Skin epidermis (tissue), 12 donors: ENCODE measurements at regions not wholly inside any gene's neighbourhood (a gene's known extent, or its start where the extent isn't known, plus 50 kb on each side); places are given as distances from the start of the nearest gene placed in this dataset.
A peak's percentile ranks its signal among the peaks of the same experiment; 100 is the strongest.
"Not testable (repeated sequence)": the region's sequence is repeated elsewhere in the genome, so short reads cannot be mapped to it uniquely, and the experiment has no call there.

Experiments
- H3K27ac ChIP-seq, 21 experiments: fragments of 200-600 bp; sonication (generic) in 11 of 21; one replicate each; pipeline ENCODE4 v1.5.0; 2020; ENCODE audit warnings: mild to moderate bottlenecking in 3 of 21, inconsistent platforms in 2 of 21, moderate library complexity in 2 of 21
- H3K4me3 ChIP-seq, 7 experiments: fragments of 200-600 bp; sonication (generic) in 2 of 7; one replicate each; pipeline ENCODE4 v1.5.0; 2020; ENCODE audit warnings: inconsistent platforms in 2 of 7, mild to moderate bottlenecking in 2 of 7, moderate library complexity in 1 of 7

DNA sequence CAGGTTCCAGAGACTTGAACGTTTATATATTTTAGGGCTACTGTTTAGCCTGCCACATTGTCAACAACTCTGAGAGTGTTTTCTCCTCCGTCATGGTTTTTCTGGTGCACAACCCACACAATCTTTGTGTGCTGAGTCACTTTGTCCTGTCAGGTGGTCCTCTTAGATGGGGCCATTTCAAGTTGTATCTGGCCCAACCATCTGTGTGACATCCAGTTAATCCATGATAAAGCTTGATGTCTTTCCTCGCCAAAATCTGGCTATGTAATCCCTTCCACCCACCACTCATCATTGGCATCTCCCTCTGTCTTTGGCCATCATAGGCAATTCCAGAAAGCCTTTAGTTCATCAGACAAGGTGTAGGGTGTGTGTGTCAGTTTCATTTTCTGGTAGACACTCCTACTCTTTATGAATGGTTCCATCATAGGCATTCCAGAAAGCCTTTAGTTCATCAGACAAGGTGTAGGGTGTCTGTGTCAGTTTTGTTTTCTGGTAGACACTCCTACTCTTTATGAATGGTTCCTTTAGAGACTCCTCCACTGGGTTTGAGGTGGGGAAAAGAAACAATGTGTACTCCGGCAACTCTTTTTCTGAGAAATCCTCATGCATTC, 282.0 kb upstream of the ACTBL2 start:
- Histone ChIP-seq H3K27ac (no peak overlapping the region), H3K4me3 (no peak overlapping the region)

DNA sequence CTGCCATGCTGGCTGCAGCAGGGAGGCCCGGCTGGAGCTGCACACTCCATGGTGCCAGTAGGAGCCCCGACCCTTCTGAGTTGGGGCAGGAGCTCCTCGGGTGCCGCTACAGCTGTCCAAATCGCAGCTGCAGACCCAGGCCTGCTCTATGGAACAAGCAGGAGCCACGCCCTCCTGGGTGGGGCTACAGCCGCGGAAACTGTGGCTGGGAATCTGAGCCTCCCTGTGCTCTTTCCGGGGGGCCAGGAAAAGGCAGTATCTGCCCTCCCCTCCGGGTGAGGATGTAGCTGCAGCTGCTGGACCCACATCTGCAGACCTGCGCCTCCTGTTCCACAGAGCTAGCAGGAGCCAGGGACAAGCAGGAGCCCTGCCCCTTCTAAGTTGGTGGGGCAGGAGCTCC, 278.9 kb upstream of the ACTBL2 start:
- Histone ChIP-seq H3K27ac (no peak overlapping the region), H3K4me3 (no peak overlapping the region)

DNA sequence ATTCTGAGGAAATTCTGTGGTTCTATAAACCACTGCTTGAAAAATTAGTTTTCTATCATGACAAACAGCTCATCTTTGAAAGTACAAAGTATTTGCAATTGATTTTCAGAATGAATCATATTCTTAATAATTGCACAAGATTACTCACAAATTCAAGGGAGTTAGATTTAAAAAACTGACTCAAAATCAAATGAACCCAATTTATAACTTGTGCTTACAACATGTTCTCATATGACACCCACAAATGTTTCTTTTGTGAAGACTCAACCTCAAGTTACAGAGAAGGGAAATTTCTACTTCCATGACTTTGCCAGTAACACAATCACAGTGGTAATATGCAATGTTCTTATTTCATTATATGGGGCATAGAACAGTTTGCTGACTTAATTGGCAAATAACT, 272.0 kb upstream of the ACTBL2 start:
- Histone ChIP-seq H3K27ac (peak overlapping the region in 1 of 21 experiments; percentile 10), H3K4me3 (no peak overlapping the region)

DNA sequence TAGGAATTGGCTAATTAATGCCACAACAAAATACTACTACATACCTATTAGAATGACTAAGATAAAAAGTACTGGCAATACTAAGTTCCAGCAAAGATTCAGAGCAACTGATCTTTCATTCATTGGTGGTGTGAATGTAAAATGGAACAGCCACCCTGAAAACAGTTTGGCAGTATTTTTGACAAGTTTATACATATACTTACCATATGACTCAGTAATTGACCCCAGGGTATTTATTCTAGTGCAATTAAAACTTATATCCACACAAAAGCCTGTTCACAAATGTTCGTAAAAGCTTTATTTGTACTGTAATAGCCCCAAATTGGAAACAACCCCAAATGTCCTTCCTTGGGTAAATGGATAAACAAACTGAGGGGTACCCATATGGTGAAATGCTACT, 270.8 kb upstream of the ACTBL2 start:
- H3K27ac ChIP-seq: no peak overlapping the region
- no peak overlapping the region for H3K4me3 ChIP-seq

DNA sequence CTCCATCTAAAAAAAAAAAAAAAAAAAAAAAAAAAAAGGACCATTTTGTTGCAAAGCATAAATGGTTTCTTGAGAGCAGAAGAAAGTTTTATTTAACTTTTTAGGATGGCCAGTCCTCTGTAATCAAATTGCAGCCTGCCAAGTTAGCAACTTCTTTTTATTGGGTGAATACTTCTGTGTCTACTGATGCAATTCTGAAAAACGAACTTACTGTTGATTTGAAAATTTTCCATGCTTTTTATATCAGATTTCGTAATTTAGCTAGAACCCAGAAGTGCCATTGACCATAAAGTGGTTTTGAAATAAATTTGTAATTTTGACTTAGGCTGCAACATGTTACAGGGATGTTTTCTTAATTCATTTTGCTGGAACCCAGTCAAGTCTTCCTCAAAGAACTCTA, 269.1 kb upstream of the ACTBL2 start:
- Histone ChIP-seq H3K4me3 (no peak overlapping the region), H3K27ac (no peak overlapping the region)

GRCh38 chr5:57750891-57751290, 268.3 kb upstream of the ACTBL2 start:
- H3K4me3 ChIP-seq: no peak overlapping the region
- H3K27ac ChIP-seq: no peak overlapping the region

GRCh38 chr5:57750282-57750681, 267.7 kb upstream of the ACTBL2 start:
- no peak overlapping the region for H3K4me3 ChIP-seq
- peak overlapping the region in 1 of 21 experiments; percentile 47 for H3K27ac ChIP-seq

DNA sequence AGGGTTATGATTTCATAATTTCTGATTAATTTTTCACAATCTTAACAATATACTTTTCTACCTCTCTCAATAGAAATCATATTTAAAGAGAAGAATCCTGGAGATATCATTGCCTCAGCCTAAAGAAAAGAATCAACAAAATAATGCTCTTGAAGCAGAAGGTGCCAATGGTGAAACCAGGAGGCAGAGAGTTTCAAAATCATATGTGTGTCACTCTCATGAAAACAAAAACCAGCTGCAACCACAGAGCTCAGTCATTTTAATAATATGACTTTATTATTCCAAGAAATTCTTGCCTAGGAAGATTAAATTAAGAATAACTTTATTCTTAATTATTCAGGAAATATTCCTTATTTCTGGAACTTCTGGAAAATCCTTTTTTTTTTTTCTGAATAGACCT, 266.8 kb upstream of the ACTBL2 start:
- Histone ChIP-seq H3K4me3 (no peak overlapping the region), H3K27ac (peak overlapping the region in 1 of 21 experiments; percentile 30)

DNA sequence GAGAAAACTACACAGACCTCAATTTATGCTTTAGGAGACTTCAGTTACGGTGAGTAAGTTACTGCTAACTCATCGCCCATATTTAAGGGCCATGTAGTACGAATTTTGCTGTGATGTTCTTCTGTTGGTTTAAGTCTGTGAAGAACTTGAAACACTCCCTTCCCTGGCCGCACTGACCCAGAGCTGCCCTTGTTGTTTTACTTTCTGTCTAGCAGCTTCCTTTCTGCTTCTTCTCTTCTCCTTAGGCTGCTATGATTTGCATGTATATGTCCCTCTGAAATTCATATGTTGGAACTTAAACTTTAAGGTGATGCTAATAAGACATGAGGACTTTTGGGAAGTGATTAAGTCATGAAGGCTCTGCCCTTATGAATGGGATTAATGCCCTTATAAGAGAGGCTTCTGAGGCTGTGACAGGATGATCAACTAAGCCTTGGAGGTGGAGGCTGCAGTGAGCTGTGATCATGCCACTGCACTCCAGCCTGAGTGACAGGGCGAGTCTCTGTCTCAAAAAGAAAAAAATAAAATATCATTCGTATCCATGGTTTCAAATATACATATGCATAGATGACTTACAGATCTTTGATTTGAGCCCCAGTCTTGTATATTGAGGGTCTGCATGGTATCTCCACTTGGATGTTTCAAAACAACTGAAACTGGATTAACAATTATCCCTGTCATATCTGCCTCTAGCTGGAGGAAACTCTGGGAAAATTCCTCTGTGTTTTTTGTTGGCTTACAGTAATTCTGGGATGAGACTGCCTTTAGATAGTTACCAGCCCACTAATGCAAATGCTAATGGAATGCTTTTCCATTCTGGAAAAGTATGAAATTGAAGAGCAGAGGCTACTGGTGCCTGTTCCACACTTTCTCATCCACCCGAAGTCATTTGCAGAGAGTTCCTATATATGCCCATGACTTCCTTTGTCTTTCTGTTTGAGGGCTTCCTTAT, 263.4 kb upstream of the ACTBL2 start:
- Histone ChIP-seq H3K27ac (no peak overlapping the region), H3K4me3 (no peak overlapping the region)

GRCh38 chr5:57745029-57745428, 262.4 kb upstream of the ACTBL2 start:
- Histone ChIP-seq H3K4me3 (no peak overlapping the region), H3K27ac (no peak overlapping the region)

DNA sequence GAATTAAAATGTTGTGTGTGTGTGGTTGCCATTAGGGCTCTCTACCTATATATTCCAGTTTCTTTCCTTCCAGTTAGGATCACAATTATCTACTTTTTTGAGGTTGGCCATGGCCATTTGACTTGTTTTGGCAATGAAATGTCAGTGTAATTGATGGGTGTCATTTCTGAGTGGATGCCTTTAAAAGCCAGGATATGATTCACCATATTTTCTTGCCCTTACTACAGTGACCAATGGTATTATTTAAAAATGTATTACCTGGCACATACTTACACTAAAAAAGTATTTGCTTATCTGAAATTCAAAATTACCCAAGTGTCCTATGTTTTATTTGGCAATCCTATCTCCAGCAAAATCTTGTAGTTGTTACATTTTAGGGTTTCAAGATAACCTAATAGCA, 258.7 kb upstream of the ACTBL2 start:
- no peak overlapping the region for H3K27ac ChIP-seq
- H3K4me3 ChIP-seq: no peak overlapping the region

- Histone ChIP-seq H3K4me3 (no peak overlapping the region), H3K27ac (no peak overlapping the region)
These were observed 256.2 kb upstream of the ACTBL2 start for GRCh38 chr5:57738787-57739186.

- H3K27ac ChIP-seq: no peak overlapping the region
- H3K4me3 ChIP-seq: no peak overlapping the region
These were observed 255.7 kb upstream of the ACTBL2 start for GRCh38 chr5:57738301-57738700.

DNA sequence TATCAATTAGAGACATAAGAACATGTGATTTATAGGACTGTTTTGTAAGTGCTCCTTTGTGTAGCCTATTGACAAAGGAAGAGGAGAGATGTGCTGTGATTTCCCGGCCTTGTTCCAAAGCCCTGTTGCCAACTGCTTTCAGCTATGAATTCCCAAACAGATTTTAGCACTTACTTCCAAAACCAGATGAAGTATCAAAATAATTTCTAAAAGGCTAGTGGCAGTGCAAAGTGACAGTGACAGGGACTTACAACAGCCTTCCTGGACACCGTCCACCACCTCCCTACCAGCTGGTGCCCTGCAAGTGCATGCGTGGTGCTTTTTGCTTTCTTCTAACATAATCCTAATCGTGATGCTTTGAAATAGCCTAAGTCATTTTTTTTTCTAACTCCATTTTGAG, 254.1 kb upstream of the ACTBL2 start:
- Histone ChIP-seq H3K4me3 (no peak overlapping the region), H3K27ac (peak overlapping the region in 8 of 21 experiments; percentile 3 to 83 (median 38))

- peak overlapping the region in 8 of 21 experiments; percentile 6 to 83 (median 52) for H3K27ac ChIP-seq
- H3K4me3 ChIP-seq: not testable (repeated sequence)
These were observed 252.9 kb upstream of the ACTBL2 start for GRCh38 chr5:57735279-57736153.

GRCh38 chr5:57734296-57734695, 251.7 kb upstream of the ACTBL2 start:
- peak overlapping the region in 2 of 21 experiments; percentile 28 to 45 for H3K27ac ChIP-seq

DNA sequence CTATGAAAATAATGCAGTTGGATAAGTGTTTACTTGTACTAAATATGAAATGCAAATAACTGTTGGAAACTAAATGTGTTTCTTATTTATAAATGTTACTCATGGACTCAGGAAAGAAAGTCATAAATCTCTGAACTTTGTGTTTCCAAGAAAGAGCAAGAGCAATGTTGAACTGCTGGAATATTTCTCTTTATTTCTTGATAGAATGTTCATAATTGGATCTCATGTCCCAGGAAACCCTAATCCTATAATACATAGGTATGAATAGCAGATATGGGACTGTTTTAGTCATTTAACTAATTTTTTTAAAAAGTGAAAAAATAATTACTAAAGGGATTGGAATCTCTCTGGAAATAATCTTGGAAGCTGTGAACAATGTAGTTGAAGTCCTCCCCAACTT, 245.0 kb upstream of the ACTBL2 start:
- H3K4me3 ChIP-seq: no peak overlapping the region
- H3K27ac ChIP-seq: no peak overlapping the region

More at GRCh38 chr5:57734296-57734695, 251.7 kb upstream of the ACTBL2 start:
- no peak overlapping the region for H3K4me3 ChIP-seq

DNA sequence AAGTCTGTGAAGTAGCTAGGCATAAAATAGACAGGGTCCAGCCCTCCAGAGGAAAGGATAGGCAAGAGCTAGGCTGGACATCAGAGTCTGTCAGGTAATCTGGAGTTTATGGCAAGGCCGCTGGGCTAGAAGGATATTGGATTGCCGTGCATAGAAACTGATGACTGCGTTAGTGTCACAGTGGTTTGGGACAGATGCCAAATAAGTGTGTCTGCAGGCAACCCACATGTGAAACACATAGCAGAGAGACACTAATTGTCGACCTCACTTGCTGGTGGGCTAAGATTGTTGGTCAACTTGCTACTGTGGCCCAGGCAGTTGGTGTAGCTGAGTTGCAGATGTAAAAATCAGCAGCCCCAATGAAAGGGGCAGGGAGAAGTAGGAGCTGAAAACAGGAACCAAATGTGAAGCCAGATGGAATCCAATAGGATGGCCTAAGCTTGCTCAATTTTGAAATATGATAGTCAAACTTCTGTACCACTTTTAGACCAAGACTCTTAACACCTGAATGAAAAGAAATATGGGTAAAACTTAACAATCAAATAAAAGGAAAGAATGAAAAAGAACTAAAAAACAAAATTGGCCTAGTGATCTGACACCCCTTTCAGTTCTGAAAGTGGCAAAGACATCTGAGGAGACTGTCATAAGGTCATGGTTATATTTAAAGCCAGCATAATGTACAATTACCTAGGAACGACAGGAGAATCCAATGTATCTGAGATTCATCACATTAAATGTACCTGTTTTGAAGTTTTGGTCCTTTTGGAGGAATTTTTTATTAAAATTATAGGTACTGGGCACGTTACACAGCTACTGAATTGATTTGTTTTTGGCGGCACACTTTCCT, 243.3 kb upstream of the ACTBL2 start:
- Histone ChIP-seq H3K27ac (peak overlapping the region in 3 of 21 experiments; percentile 22 to 56 (median 42)), H3K4me3 (no peak overlapping the region)

DNA sequence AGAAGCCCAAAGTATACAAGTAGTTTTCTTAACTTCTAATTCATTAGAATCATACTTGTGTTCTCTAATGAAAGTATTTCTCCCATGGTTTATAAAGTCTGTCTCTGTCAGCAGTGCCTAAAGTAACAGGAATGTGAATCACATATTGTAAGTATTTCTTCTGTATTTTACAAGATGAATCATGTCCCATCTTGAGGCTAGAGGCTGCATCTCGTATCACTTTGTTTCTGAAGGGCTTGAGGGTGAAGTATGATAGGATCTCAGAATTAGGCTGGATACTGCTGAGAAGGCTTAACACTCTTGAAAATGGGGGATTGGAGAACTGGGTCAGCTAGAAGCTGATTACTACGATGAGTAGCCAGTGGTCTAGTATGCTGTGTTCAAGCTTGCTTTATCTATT, 242.2 kb upstream of the ACTBL2 start:
- peak overlapping the region in 6 of 21 experiments; percentile 10 to 74 (median 40) for H3K27ac ChIP-seq
- no peak overlapping the region for H3K4me3 ChIP-seq
